ENCODE measurements at regions not wholly inside any gene's neighbourhood (a gene's known extent, or its start where the extent isn't known, plus 50 kb on each side); places are given as distances from the start of the nearest gene placed in this dataset.

DNA sequence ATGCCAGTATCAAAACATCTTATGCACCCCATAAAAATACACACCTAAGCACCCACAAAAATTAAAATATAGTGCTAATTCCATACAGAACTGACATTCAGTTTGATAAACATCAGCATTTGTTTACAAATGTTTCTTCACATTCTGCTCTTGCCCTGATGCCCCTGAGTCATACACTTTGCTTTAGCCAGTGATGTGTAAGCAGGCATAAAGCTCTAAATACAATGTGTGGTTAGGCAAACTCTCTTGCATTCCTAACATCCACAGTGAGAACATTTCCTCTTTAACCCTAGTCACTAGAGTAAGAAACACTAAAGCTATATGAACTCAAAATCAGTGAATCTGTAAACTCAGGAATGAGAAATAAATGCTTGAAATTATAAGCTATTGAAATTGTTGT, 1060.7 kb downstream of the FAM181B start:
- H3K36me3 Mint-ChIP-seq = no peaks in the 10 kb centered on the region
- no peaks in the 10 kb centered on the region for H3K4me1 Mint-ChIP-seq (ENCODE audit: low read depth)
- no peaks in the 10 kb centered on the region for H3K9me3 Mint-ChIP-seq (ENCODE audit: low read depth)
- peaks cover 2% of the 10 kb centered on the region for H3K27me3 Mint-ChIP-seq
- no peak overlapping the region for H3K27ac Mint-ChIP-seq
- H3K4me3 Mint-ChIP-seq = no peak overlapping the region

DNA sequence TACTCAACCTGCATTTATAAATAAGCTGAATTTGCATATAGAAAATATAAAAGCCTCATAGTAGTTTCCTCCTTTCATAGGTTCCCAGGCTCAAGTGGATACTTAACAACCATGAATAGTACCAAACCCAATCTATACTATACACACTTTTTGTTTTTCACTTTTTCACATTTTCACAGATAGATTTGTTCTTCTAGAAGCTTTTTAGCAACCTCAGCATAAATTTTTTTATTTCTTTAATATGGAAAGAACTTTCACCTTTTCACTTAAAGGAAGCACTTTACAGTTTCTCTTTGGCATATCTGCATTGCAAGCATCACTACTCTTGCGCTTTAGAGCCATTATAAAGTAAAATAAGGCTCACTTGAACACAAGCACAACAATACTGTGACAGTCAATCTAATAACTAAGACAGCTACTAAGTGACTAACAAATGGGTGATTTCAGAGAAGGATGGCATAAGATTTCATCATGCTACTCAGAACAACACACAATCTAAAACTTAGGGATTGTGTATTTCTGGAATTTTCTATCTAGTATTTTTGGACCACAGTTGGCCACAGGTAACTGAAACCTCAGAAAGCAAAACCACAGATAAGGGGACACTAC, 1063.6 kb downstream of the FAM181B start:
- Mint-ChIP-seq H3K27me3 (peaks cover 2% of the 10 kb centered on the region), H3K4me1 (ENCODE audit: low read depth) (no peaks in the 10 kb centered on the region), H3K4me3 (no peak overlapping the region), H3K27ac (no peak overlapping the region), H3K36me3 (no peaks in the 10 kb centered on the region), H3K9me3 (ENCODE audit: low read depth) (no peaks in the 10 kb centered on the region)

DNA sequence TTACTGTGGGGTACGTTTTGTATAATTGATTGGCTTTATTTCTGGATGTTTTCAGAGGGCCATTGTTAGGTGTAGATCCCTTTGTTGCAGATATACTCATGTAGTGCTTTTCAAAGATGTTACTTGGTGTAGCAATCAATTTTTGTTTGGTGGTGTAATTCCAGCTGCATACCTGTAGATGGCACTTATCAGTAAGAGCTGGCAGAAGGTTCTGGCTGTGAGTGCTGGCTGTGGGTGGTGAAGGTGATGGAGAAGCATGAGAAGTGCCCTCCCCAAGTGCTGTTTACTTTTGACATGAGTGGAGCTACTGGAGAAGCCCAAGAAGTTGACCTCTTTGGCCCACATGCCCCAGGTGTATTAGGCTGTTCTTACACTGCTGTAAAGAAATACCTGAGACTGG, 1074.9 kb downstream of the FAM181B start:
- Mint-ChIP-seq H3K27ac (no peak overlapping the region), H3K9me3 (ENCODE audit: low read depth) (peaks cover 9% of the 10 kb centered on the region), H3K4me1 (ENCODE audit: low read depth) (no peaks in the 10 kb centered on the region)

DNA sequence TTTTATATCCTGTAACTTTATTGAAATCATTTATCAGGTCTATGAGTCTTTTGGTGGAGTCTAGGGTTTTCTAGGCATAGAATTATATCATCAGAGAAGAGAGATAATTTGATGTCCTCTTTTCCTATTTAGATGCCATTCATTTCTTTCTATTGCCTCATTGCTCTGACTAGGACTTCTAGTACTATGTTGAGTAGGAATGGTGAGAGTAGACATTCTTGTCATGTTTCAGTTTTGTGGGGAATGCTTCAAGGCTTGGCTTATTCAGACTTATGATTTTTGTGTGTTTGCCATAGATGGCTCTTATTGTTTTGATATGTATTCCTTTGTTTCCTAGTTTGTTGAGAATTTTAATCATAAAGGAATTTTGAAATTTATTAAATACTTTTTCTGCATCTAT, 1078.3 kb downstream of the FAM181B start:
- Mint-ChIP-seq H3K27ac (no peak overlapping the region), H3K27me3 (peaks cover 14% of the 10 kb centered on the region), H3K4me1 (ENCODE audit: low read depth) (no peaks in the 10 kb centered on the region), H3K4me3 (no peak overlapping the region), H3K36me3 (no peaks in the 10 kb centered on the region), H3K9me3 (ENCODE audit: low read depth) (peaks cover 9% of the 10 kb centered on the region)

More for the DNA sequence above, 1074.9 kb downstream of the FAM181B start:
- no peak overlapping the region for H3K4me3 Mint-ChIP-seq
- no peaks in the 10 kb centered on the region for H3K36me3 Mint-ChIP-seq
- peaks cover 13% of the 10 kb centered on the region for H3K27me3 Mint-ChIP-seq

DNA sequence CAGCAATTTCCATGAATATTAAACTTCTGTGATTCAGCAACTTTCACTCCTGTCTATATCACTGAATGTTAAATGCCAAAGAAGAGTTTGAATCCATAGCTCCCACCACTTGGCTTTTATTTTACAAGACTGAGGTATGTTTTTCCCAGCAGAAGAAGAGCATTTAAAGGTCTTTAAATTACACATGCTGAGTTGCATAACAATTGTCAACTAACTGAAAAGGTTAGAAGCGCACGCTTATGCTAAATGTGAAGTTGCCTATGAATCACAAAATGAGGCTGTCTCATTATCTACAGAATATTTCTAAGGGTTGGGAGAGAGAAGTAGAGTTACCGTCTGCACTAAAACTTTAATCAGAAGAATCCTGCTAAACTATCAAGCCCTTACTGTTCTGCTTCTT, 1086.3 kb downstream of the FAM181B start:
- Mint-ChIP-seq H3K9me3 (ENCODE audit: low read depth) (no peaks in the 10 kb centered on the region), H3K4me3 (no peak overlapping the region), H3K36me3 (no peaks in the 10 kb centered on the region), H3K27ac (no peak overlapping the region), H3K4me1 (ENCODE audit: low read depth) (no peaks in the 10 kb centered on the region), H3K27me3 (peaks cover 19% of the 10 kb centered on the region)

DNA sequence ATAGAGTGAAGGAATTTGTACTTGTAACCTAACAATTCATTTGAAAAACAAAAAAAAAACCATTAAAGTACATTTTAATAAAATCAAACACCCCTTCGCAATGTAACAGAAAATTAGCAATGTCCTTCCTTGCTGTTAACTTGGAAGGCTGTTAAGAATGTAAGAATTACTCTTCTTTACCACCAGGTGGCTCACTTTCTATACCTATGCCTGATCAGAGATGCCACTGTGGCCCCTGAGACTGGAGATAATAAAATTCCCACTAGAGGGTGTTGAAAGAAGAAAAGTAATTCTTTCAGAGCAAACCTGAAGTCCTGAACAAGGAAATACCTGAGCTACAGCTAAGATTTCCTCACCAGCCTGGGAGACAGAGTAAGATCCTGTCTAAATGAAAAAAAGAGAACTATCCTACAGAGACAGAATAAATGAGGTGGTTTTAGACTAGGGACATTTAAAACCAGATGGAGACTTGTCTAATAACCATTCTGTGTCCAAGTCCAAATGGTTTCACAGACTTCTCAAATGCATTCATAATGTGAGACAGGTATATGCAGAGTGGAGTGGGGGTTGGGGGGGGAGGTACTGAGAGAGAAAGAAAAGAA, 1089.3 kb downstream of the FAM181B start:
- no peaks in the 10 kb centered on the region for H3K4me1 Mint-ChIP-seq (ENCODE audit: low read depth)
- no peak overlapping the region for H3K4me3 Mint-ChIP-seq
- H3K27ac Mint-ChIP-seq = no peak overlapping the region
- no peaks in the 10 kb centered on the region for H3K36me3 Mint-ChIP-seq
- no peaks in the 10 kb centered on the region for H3K9me3 Mint-ChIP-seq (ENCODE audit: low read depth)
- peaks cover 16% of the 10 kb centered on the region for H3K27me3 Mint-ChIP-seq

DNA sequence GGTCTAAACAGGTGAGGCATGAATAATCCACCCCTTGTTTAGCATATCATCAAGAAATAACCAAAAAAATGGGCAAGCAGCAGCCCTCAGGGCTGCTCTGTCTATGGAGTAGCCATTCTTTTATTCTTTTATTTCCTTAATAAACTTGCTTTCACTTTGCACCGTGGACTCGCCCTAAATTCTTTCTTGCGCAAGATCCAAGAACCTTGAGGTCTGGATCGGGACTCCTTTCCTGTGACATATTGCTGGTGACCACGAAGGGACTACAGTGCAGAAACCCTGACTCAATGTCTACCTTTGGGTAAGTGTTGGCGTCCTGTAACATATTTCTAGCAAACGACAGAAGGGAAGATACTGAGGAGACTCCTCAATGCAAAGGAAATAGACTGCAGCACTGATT, 1099.2 kb downstream of the FAM181B start:
- Mint-ChIP-seq H3K27me3 (peaks cover 4% of the 10 kb centered on the region), H3K27ac (no peak overlapping the region), H3K4me3 (no peak overlapping the region), H3K36me3 (no peaks in the 10 kb centered on the region), H3K4me1 (ENCODE audit: low read depth) (no peaks in the 10 kb centered on the region), H3K9me3 (ENCODE audit: low read depth) (no peaks in the 10 kb centered on the region)

DNA sequence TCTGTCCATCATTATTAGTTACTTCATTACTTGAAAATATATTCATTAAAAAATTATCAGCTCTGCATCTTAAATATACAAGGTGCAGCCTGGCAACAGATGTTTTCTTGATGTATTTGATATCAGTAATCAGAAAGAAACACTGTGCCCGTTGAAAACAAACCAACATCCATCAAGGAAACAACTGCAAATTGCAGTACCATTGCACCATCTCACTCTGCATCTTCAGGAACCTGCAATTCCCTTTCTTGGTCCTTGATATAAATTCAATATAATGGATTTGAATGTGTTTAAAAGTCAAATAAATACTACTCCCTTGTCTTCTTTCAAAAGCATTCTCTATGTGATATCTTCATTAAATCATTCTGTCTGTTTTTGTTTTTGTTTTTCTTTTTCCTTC, 1131.2 kb downstream of the FAM181B start:
- no peaks in the 10 kb centered on the region for H3K27me3 Mint-ChIP-seq
- H3K36me3 Mint-ChIP-seq = no peaks in the 10 kb centered on the region
- H3K27ac Mint-ChIP-seq = no peak overlapping the region
- H3K4me3 Mint-ChIP-seq = no peak overlapping the region
- no peaks in the 10 kb centered on the region for H3K4me1 Mint-ChIP-seq (ENCODE audit: low read depth)
- H3K9me3 Mint-ChIP-seq (ENCODE audit: low read depth) = peaks cover 5% of the 10 kb centered on the region

DNA sequence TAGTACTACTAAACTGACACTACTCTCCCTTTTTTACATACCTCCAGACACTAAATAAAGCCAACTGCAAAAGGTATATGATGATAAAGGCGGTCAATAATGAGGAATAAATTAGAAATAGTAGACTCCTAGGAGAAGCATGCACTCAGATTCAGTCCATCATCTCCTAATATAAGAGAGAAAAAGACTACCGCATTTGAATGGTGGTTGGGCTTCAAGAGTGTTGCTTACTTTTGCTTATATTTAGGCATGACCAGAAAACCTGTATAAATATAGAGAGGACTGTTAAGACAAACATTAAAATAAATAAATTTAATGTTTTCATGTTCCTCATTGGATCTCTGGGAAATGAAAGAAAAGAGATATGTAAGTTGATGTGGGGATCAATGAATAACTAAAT, 1137.0 kb downstream of the FAM181B start:
- H3K4me3 Mint-ChIP-seq = no peak overlapping the region
- H3K27ac Mint-ChIP-seq = no peak overlapping the region
- peaks cover 5% of the 10 kb centered on the region for H3K9me3 Mint-ChIP-seq (ENCODE audit: low read depth)
- no peaks in the 10 kb centered on the region for H3K27me3 Mint-ChIP-seq
- no peaks in the 10 kb centered on the region for H3K36me3 Mint-ChIP-seq
- H3K4me1 Mint-ChIP-seq (ENCODE audit: low read depth) = no peaks in the 10 kb centered on the region

DNA sequence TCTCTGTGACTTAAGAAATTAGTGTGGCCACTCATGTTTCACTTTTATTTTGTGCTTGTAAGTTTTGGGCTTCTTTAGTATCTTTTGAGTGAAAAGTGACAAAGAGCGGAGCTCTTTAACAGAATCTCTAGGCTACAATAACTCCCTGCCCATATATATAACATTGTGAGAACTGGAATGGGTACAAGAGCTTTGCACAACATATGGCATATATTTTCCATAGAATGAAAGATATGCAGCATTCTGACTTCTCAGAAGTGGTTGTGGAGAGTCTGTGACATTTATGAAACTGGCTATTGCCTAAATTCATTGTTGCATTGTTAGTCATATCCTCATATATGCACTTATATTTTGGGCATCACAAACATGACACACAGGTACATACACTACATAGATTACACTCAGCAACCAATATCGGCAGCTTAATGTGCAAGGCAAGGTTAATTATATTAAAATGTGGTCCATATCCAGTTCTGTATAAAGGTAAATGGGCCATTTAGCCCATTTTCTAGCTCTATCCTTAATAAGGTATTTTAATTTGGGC, 1148.2 kb downstream of the FAM181B start:
- Mint-ChIP-seq H3K36me3 (no peaks in the 10 kb centered on the region), H3K27me3 (no peaks in the 10 kb centered on the region), H3K4me1 (ENCODE audit: low read depth) (no peaks in the 10 kb centered on the region), H3K9me3 (ENCODE audit: low read depth) (no peaks in the 10 kb centered on the region), H3K27ac (no peak overlapping the region), H3K4me3 (no peak overlapping the region)

DNA sequence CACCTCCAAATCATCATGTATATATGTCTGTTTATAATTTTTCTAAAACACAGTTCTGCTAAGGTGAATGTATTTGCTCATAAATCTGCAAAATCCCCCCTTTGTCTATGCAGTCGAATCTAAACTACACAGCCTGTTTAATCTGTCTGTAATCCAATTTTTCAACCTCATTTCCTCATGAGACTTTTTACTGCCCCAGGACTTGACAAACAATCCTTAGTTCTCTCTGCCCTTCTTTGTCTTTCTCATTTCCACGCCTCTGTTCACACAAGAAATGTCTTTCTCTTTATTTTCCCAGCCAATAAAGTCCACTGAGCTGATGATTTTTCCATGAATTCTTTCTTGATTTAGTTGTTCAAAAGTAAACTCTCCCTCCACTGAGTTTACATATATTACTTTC, 1154.3 kb downstream of the FAM181B start:
- Mint-ChIP-seq H3K4me3 (no peak overlapping the region), H3K4me1 (ENCODE audit: low read depth) (no peaks in the 10 kb centered on the region), H3K27ac (no peak overlapping the region), H3K9me3 (ENCODE audit: low read depth) (no peaks in the 10 kb centered on the region), H3K36me3 (no peaks in the 10 kb centered on the region), H3K27me3 (no peaks in the 10 kb centered on the region)

DNA sequence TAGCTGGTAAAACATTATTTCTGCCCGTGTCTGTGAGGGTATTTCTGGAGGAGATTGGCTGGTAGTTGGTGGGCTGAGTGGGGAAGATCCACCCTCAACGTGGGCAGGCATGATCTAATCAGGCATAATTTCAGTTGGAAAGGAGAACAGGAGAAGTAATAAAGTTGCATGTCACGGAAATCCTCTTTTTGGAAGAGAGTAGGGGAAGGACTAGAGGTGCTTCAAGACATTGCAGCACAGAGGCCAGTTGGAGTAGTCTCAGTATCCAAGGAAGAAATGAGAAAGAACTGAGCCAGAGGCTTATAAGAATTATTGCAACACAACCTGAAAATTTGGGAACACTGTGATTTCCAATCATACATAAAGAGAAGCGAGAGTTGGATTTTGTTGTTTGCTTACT, 1155.1 kb downstream of the FAM181B start:
- H3K4me1 Mint-ChIP-seq (ENCODE audit: low read depth) = no peaks in the 10 kb centered on the region
- H3K9me3 Mint-ChIP-seq (ENCODE audit: low read depth) = no peaks in the 10 kb centered on the region
- no peaks in the 10 kb centered on the region for H3K27me3 Mint-ChIP-seq
- H3K27ac Mint-ChIP-seq = no peak overlapping the region
- H3K36me3 Mint-ChIP-seq = no peaks in the 10 kb centered on the region
- no peak overlapping the region for H3K4me3 Mint-ChIP-seq

DNA sequence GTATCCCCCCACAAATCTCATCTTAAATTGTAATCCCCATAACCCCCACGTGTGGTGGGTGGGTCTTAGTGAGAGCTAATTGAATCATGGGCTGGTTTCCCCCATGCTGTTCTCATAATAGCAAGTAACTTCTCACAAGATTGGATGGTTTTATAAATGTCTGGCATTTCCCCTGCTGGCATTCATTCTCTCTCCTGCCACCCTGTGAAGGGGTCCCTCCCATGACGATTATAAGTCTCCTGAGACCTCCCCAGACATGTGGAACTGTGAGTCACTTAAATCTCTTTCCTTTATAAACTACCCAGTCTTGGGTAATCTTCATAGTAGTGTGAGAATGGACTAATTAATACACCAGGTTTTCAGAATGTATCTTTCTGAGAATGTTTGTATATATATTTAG, 1159.4 kb downstream of the FAM181B start:
- no peaks in the 10 kb centered on the region for H3K36me3 Mint-ChIP-seq
- H3K4me3 Mint-ChIP-seq = no peak overlapping the region
- H3K9me3 Mint-ChIP-seq (ENCODE audit: low read depth) = no peaks in the 10 kb centered on the region
- H3K27ac Mint-ChIP-seq = no peak overlapping the region
- H3K4me1 Mint-ChIP-seq (ENCODE audit: low read depth) = no peaks in the 10 kb centered on the region
- no peaks in the 10 kb centered on the region for H3K27me3 Mint-ChIP-seq

DNA sequence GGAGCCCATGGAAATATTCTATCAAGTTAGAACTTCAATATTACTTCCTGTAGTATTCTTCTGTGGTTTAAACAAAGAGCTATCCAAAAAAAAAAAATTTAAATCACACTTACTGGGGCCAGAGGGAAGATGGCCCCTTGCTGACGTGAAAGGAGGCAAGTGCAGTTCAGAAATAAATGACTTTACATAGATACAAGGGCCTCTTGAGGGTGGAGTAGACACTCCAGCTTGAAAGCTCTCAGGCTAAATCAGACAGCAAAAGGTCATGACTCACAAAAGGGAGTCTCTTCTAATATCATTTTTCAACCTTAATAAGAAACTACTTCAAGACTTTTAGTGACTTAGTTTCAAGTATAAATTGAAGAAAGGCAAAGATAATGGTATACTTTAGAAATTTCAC, 1160.3 kb downstream of the FAM181B start:
- Mint-ChIP-seq H3K4me3 (no peak overlapping the region), H3K27me3 (no peaks in the 10 kb centered on the region), H3K9me3 (ENCODE audit: low read depth) (no peaks in the 10 kb centered on the region), H3K4me1 (ENCODE audit: low read depth) (no peaks in the 10 kb centered on the region), H3K36me3 (no peaks in the 10 kb centered on the region), H3K27ac (no peak overlapping the region)

DNA sequence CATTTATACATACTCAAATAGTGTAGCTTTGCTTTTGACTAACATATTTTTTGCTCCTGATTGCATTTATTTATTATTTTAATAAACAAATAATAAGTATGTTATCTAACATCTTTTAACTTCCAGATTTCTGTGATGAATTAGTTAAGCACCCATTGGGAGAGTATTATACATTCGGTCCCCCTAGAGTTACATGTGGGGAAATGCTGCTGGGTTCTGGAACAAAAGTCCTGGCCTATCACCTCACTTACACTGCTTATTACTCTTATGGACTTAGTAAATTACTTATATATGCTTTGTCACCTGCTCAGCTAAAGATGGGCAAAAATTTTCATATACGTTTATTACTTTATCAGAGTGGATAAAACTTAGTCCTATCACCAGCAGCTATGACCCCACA, 1163.0 kb downstream of the FAM181B start:
- no peak overlapping the region for H3K27ac Mint-ChIP-seq
- H3K36me3 Mint-ChIP-seq = no peaks in the 10 kb centered on the region
- H3K9me3 Mint-ChIP-seq (ENCODE audit: low read depth) = no peaks in the 10 kb centered on the region
- no peaks in the 10 kb centered on the region for H3K27me3 Mint-ChIP-seq
- no peak overlapping the region for H3K4me3 Mint-ChIP-seq
- H3K4me1 Mint-ChIP-seq (ENCODE audit: low read depth) = no peaks in the 10 kb centered on the region

DNA sequence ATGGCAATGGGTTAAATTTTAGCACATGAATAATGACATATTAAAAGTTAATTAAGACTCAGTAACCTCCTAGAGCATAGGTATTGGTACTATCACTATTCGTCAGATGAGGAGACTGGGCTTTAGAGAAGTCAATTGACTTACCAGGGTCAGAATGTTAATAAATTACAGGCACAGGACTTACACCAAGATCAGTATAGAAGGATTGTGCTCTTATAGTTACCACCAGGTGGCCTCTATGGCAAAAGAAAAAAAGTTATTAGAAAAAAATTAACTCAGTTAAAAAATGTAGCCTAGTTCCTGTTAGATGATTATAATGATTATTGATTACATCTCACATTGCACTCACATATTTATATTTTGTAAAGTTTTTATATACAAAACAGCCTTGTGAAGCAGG, 1163.7 kb downstream of the FAM181B start:
- H3K4me3 Mint-ChIP-seq = no peak overlapping the region
- no peaks in the 10 kb centered on the region for H3K36me3 Mint-ChIP-seq
- H3K9me3 Mint-ChIP-seq (ENCODE audit: low read depth) = no peaks in the 10 kb centered on the region
- no peak overlapping the region for H3K27ac Mint-ChIP-seq
- no peaks in the 10 kb centered on the region for H3K27me3 Mint-ChIP-seq
- no peaks in the 10 kb centered on the region for H3K4me1 Mint-ChIP-seq (ENCODE audit: low read depth)
